GM18505 (cell line): ENCODE measurements at regions not wholly inside any gene's neighbourhood (a gene's known extent, or its start where the extent isn't known, plus 50 kb on each side); places are given as distances from the start of the nearest gene placed in this dataset.

ENCODE experiments used
- ATAC-seq: cut with Tn5 transposase; IDR thresholded peaks from one replicate; pipeline ENCODE4 v1.9.1; 2021; ENCODE audit not compliant: unreplicated experiment
- POLR2A ChIP-seq: IDR thresholded peaks from 4 replicates; pipeline ENCODE4 v1.6.1; 2011; ENCODE audit warnings: borderline replicate concordance; ENCODE audit not compliant: insufficient read depth, insufficient read length; ENCODE audit errors: extremely low read depth

GRCh38 chr2:221006084-221006483 is 566.0 kb downstream of the EPHA4 start:
- ATAC-seq, result no peak
- TF ChIP-seq POLR2A, result no peak

GRCh38 chr2:221016551-221016950 is 555.6 kb downstream of the EPHA4 start:
- no peak for ATAC-seq
- no peak for TF ChIP-seq POLR2A

DNA sequence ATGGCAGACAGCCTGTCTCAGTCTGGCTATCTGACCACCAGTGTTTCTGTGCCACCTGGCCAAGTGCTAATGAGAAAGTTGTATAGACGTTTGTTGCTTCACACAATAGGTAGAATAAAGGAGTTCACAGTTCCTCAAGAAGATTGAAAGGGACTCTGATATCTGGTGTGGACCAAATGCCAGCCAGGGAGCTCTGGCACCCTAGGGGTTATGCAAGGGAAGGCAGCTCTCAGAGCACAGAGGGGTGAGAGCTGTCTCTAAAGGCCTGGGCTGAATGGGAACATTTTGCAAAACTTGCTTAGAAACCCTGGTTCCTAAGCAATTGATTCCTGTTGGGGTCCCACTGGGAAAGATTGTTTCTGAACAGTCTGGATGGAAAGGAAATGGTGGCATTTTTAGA is 553.8 kb downstream of the EPHA4 start:
- TF ChIP-seq POLR2A, result no peak
- ATAC-seq, result no peak

GRCh38 chr2:221019668-221020067 is 552.4 kb downstream of the EPHA4 start:
- TF ChIP-seq POLR2A, result no peak
- no peak for ATAC-seq

DNA sequence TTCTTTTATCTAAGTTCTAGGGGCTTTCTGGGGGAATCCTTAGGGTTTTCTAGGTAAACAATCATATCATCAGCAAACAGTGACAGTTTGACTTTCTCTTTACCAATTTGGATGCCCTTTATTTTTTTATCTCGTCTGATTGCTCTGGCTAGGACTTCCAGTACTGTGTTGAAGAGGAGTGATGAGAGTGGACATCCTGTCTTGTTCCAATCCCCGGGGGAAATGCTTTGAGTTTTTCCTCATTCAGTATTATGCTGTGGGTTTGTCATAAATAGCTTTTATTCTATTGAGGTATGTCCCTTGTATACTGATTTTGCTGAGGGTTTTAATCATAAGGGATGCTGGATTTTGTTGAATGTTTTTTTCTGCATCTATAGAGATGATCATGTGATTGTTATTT is 549.5 kb downstream of the EPHA4 start:
- no peak for ATAC-seq

GRCh38 chr2:221025398-221025797 is 546.7 kb downstream of the EPHA4 start:
- no peak for TF ChIP-seq POLR2A
- ATAC-seq, result peak; percentile 76

More for the DNA sequence above, 549.5 kb downstream of the EPHA4 start:
- no peak for TF ChIP-seq POLR2A

- no peak for ATAC-seq
- TF ChIP-seq POLR2A, result no peak
Observed at GRCh38 chr2:221034026-221034701, 537.9 kb downstream of the EPHA4 start.

GRCh38 chr2:221034973-221035372 is 537.1 kb downstream of the EPHA4 start:
- no peak for ATAC-seq
- no peak for TF ChIP-seq POLR2A

DNA sequence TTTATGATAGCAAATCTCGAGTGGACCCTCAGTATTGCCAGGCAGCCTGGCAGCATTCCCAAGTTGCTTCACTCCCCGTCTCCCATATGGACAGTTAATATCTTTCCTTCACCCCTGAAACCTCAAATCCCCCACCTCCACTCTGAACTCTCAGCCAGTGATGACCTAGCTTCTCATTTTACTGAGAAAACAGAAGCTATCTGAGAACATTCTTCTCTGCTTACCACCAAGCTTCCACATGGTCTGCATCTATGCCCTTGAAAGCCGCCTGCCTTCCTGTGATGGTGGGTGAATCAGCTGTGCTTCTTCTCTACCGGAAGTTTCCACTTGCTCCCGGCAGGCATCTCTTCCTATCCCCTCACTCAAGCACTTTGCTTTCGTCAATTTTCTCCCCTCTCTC is 529.2 kb downstream of the EPHA4 start:
- ATAC-seq, result no peak
- no peak for TF ChIP-seq POLR2A

GRCh38 chr2:221044781-221045180 is 527.3 kb downstream of the EPHA4 start:
- TF ChIP-seq POLR2A, result no peak
- ATAC-seq, result no peak

- ATAC-seq, result no peak
- no peak for TF ChIP-seq POLR2A
Observed at GRCh38 chr2:221050020-221050795, 521.9 kb downstream of the EPHA4 start.

DNA sequence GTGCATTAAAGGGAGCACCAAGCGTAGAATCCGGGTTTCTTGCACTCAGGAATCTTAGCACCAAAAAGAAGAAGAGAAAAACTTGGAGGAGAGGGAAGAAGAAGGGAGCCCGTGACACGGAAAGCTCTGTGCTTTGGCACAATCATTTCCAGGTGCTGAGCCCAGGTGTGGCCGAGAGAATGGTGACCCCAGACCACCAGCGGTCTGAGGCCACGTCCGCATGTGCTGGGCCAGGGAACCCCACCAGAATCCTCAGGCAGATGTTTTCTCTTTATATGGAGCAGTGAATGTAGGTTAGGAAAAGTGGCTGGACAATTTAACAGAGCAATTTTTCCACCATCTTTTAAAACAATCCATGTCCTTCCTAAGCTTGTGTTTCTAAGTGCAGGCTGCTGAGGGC is 520.9 kb downstream of the EPHA4 start:
- no peak for TF ChIP-seq POLR2A
- ATAC-seq, result no peak

- no peak for ATAC-seq
- TF ChIP-seq POLR2A, result no peak
Observed at GRCh38 chr2:221060376-221060775, 511.7 kb downstream of the EPHA4 start.

DNA sequence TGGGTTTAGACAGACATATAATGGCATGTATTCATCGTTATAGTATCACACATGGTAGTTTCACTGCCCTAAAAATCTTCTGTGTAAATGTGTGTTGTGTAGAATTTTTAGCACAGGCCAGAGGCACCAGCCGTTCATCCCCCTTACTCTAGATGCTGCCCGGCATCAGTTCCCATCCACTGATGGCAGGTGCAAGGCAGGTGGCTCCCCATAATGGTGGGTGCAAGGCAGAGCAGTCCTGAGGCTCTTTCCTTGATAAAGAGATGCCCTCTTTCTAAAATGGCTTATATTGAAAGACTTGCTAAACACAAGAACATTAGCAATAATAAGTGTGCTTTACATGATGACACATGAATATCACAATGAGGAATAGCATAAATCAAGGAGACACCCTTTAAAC is 508.5 kb downstream of the EPHA4 start:
- ATAC-seq, result no peak
- TF ChIP-seq POLR2A, result no peak
